NCI-H2029 treated with DMSO at 0.1 percent for 48 hours (cell line): ENCODE measurements at regions not wholly inside any gene's neighbourhood (a gene's known extent, or its start where the extent isn't known, plus 50 kb on each side); places are given as distances from the start of the nearest gene placed in this dataset.
"Not testable (repeated sequence)": the region's sequence is repeated elsewhere in the genome, so short reads cannot be mapped to it uniquely, and the experiment has no call there.

ENCODE experiments used
- DNase-seq: peaks from one replicate; lab custom pipeline; 2025; lab: John Stamatoyannopoulos, UW

DNA sequence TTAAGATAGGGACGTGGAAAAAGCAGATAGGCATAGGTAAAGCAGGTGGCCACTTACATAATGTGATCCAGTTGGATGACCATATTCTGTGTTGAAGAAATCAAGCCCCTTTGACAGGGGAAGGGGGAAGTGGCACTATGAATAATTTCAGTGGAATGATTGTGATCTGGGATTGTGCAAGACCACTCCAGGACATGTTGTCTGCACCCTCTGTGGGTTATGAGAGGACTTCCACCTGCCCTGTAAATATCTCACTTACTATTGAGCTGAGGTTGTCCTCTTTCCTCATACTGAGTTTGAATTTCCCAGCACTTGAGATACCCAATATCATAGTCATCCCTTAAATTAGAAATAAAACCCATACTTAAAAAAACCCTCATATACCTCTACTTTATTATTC, 220.7 kb downstream of the IRS1 start:
- no peak for DNase-seq

DNA sequence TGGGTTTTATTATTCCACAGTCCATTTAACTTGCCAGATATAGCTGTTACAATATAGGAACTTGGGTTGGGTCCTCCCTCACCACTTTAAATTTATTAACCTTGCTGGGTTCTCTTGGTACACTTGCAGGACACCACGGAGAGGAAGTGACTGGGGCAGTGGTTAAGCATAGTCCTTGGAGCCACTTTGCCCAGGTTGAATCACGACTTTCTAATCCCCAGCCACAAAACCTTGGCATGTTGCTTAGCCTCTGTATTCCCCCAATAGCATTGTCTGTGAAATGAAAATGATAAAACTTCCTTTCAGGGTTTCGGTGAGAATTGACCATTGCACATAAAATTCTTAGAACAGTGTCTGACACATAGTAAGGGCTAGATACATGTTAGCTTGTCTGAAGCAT, 221.2 kb downstream of the IRS1 start:
- no peak for DNase-seq

DNA sequence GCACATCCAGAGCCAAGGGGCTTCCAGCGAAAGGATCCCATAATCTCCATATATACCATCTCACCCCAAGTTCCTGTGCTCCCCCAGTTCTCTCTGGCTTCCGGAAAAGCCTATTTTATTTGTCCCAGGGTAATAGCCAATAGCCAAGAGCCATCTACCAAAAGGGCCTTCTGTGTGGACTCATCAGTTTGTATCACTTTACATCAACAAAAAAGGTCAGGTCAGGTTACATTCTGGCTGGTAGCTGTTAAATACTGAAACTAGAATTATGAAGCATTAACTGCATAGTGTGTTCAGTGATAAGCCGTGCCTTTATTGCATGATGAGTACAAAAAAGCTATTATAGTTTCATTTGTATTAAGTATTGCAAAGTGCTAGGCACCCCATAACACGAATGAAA, 223.7 kb downstream of the IRS1 start:
- DNase-seq: peak; percentile 5

DNA sequence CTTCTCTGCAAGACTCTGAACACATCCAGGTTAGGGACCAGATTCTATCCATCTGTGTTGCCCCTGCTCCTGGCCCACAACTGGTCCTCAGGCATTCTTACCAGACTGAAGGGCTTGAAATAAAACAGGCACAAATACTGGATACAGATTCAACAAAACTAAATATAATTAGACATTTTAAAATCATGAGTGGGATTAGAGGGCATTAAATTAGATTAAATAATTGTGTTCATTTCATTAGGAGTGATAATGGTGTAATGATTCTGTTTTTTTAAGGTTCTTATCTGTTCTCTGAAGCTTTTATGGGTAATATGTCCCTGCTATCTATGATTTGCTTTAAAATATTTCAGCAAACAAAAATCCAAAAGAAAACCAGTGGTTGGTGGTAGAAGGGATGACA, 226.5 kb downstream of the IRS1 start:
- DNase-seq: no peak

DNA sequence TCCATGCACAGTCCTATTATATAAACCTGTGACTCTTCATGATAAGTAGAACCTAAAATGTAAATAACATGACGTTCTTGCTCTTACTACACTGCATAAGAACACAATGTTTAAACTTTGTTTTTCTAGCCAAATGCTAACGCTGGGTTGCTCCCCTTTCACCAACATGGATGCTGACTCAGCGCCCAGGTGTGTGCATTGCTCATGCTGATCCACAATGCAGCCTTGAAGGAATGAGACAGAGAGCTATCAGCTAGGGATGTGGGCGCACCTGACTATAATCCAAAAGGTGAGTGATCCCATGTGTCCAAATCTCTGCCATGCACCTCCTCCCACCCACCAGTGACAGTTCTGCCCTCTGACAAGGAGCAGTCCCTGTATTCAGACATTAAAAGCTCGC, 235.0 kb downstream of the IRS1 start:
- DNase-seq: no peak

DNA sequence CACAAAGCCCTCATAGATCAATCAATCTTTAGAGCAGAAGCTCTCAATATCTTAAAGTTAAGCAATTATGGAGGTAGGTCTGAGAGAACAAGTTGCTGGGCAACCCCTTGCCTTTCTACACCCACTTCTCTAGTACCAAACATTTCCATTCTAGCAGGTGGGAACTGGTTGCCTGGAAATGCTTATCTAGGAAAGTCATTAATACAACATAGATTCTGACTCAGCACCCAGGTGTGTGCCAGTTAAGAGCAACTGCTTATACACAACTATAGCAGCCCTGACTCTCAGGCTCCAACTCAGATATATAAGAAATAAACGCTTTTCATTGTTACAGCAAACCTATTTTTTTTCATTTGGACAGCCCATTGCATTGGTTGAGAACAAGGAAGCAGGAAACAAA, 237.7 kb downstream of the IRS1 start:
- DNase-seq: no peak

DNA sequence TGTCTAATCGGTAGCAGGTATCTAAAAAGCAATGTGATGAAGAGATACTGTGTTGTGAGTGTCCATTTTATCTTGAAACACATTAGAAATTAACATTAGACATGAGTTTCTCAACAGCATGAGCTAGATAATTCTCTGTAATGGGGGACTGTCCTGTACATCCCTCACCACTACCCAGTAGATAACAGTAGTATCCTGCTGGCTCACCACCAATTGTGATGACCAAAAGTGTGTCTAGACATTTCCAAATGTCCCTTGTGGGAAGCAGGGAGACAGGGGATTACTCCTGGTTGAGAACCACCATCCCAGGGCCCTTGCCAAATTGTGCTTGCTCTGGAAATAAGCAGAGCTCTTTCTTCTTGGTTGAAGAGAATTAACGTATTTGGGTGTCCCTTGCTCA, 239.3 kb downstream of the IRS1 start:
- no peak for DNase-seq

DNA sequence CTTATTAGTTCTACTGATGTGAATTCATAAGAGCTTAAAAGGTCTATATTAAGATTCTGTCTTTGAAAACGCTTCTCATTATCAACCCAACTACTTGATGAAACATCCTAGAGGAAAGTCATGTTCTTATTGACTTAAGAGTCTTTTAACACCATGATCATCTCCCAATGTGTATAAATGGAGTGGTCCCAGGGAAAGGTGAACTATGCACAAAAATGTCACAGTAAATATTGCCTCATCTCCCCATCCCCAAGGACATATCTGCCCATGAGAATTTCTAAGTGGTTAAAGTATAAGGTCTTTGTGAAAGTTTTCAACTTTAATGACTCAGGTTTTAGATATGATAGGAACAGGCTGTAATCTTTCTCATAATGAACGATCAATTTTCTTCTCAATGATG, 240.1 kb downstream of the IRS1 start:
- no peak for DNase-seq

DNA sequence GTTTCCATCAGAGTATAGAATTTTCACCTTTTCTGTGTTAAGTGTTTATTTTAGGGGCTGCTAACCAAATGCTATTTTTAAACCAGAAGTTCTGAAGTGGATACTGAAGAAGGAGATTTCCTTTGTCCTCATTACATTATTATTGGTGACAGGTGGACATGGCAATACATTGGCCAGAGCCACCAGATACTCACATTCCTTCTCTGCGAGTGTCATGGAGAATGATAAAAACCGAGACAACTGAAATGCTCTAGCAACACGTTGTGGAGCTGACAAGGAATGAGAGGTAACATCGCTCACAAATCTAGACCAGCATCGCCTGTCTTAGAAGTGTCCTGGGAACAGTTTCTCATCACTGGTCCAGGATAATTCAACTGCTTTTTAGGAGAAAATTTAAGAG, 241.2 kb downstream of the IRS1 start:
- DNase-seq: no peak

DNA sequence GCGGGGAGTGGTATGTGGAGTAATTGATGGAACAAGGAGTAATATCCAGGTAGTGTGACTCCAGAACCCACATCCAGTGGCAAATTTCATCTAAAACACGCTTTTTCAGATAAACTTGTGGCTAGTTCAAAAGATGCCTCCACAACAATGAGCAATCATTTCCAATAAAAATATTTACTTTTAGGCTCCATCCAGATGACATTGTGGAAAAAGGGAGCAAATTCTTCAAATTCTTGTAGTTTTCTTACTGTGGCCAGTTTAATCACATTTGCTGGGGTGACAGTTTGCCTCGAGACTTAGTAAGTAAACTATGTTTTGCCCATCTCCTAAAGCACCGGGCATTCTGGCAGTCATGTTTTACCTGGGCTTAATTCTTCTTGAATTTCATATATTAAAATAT, 243.6 kb downstream of the IRS1 start:
- DNase-seq: no peak

DNA sequence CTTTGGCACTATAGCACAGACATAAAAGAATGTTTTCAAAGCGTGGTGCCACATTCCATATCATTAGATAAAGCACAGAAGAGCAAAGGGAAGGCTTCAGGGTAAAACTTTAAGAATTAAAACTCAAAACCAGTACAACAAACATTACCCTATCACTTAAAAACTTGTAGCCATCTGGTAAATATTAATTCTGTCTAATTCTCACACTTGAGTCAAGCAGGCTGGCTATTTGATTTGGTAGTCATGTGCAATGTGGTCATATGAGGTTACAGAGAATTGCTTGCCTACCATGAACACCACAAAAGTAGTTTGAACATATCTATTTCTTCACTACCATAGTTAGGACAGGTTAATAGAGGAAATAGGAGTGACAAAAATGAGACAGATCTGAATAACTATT, 244.9 kb downstream of the IRS1 start:
- no peak for DNase-seq

DNA sequence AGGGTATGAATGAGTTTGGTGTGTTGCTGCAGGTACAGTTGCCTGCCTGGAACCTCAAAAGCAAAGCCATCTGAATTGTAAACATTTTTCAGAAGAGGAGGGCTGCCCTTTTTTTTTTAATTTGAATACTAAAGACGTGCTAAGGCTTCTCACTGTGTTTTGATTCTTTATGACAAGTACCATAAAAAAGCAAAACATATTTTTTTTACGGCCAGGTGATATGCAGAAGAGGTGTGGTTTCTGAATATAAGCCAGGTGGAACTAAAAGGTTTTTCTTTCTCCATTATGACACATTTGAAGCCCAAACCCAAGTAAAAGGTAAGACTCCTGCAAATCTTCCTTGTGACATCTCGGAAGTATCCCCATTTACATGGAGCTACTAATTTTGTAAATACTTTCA, 246.3 kb downstream of the IRS1 start:
- DNase-seq: no peak

DNA sequence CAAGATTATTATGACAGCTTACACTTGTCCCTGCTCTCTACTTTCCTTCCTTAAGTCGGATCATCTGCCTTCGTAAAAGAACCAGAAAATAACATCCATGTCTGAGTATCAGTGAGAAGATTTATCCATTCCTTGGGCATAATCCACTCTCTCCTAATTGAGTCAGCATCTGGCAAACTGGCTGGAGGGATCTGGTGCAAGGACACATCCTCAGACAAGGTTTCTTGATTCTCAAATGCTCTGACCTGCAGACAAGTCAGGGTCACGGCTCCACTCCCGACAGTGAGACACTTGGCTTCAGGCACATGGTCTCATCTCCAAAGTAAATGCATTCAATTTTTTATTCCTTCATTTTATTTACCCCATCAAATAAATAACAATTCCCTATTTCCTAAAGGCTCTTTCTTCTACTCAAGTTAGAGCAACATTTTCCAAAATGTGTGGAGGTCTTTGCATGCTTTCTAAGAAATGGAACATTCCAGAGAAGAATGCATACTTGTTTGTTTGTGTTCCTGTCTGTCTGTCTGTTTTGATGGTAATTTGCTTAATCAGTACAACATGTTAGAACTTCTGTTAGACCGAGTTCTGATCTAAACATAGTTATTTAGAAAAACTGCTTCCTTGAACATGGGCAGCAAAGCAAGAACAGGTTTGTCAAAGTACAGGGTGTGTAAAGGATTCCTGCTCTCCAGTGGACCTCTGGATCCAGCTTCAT, 246.9 kb downstream of the IRS1 start:
- no peak for DNase-seq

DNA sequence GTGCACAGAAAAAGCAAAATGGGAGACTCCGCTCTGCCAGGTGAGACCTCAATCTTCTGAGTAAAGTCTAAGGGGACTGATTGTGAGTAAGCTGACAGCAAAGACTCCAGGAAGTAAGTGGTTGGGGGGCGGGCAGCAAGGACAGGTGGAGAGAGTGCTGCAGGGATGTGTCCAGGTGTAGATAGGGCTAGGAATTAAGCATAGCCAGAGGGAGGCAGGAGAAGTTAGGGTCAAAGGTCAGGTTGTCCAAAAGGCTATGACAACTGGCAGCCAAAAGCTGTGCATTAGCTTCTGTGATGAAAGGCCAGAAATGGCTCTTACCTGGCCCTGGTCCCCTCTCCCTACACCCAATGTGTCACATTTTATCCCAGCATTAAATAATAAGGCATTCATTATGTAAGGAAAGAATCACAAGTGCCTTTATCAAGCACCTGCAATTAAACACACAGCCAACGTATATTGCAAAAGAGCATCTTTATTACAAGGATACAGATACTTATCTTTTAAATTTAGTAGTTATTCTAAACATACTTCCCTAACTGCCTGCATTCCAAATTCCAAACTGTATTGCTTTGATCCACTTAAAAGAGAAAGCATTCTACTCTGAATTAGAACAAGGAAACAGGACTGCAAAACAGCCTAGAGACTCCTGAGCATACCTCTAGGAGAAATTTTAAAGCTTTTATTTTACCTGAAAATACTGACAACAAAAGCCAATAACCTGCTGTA, 247.9 kb downstream of the IRS1 start:
- DNase-seq: no peak

DNA sequence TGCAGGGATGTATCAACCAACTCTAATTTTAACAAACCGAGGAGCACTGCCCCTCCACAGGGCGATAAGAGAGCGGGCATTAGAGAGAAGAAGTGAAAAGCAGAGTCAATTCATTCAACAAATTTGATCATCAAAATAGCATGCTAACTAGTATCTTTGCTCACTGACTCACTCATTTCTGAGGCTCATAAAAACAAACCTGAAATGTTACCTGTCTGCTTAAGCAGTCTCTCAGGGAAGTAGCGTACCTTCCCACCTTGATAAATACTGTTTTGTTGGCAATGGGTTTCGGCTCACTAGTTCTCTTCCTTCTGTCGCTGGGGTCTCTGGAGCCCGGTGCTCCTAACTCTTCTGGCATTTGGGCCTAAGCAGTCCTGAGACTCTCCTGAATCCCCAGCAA, 248.8 kb downstream of the IRS1 start:
- DNase-seq: no peak

DNA sequence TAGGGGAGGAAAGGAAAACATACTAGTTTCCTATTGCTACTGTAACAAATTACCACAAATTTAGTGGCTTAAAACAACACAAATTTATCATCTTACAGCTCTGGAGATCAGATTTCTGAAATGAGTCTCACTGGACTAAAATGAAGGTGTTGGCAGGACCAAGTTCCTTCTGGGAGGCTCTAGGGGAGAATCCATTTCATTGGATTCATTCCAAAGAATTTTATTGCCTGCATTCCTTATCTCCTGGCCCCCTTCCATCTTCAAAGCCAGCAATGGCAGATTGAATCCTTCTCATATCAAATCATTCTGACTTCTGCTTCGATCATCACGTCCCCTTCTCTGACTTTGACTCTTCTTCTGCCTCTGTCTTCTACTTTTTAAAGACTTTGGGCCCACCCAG, 250.9 kb downstream of the IRS1 start:
- DNase-seq: no peak

DNA sequence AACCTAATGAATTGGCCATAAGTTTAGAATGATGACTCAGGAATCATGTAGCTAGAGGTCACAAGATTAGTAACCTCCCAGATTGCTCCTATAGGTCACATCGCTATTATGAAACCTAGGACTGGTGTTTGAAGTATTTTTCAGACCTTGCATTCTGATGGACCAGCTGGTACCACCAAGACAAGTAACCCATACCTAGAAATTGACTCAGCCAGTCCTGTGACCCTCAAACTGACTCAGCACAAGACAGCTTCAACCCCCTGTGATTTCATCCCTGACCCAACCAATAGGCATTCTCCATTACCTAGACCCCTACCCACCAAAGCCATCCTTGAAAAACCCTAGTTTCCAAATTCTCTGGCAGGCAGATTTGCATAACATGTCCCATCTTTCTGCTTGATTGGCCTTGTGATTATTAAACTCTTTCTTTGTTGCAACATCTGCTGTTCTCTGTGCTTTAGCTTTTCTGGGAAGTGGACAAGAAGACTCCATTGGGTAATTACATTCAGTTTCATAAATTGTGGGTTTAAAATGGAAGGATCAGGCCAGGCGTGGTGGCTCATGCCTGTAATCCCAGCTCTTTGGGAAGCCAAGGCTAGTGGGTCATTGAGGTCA, 254.9 kb downstream of the IRS1 start:
- DNase-seq: no peak

DNA sequence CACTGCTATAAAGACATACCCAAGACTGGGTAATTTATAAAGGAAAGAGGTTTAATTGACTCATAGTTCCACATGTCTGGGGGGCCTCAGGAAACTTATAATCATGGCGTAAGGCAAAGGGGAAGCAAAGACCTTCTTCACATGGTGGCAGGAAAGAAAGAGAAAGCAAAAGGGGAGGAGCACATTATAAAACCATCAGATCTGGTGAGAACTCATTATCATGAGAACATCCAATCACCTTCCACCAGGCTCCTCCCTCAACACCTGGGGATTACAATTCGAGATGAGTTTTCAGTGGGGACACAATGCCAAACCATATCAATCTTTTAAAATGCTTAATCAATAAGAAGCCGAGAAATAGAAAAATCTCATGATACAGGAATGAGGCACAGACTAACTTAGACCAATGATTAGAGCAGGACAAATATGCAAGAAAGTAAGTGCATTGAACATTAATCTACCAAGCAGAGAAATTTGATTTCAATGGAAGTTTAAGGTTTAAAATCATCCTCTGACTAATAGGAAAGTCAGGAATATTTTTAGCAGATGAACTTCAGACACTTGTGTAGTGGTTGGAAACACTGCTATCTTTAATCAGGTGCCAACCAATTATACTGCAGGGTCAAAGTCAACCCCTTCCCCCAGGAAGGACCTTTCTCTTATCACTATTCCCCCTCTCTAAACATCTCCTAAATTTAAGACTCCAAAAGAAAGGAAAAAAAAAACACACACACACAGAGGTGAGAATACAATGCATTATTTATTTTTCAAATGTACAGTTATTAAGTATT, 259.2 kb downstream of the IRS1 start:
- DNase-seq: no peak

DNA sequence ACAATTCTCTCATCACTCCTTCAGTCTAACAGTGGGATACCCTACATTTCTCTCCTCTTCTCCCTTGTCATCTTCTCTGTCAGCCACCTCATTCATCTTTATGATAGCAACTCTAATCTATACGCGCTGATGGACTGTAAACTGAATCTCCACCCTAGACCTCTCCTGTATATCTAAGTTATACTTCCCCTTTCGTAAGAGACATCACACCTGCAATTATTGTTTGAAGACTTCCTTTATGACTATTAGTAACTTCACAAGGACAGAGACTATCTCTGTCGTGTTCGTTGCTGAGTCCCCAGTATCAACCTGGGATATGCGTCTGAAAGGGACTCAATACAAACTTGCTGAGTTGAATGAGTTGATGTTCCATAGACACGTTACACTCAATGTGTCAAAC, 263.2 kb downstream of the IRS1 start:
- DNase-seq: no peak

DNA sequence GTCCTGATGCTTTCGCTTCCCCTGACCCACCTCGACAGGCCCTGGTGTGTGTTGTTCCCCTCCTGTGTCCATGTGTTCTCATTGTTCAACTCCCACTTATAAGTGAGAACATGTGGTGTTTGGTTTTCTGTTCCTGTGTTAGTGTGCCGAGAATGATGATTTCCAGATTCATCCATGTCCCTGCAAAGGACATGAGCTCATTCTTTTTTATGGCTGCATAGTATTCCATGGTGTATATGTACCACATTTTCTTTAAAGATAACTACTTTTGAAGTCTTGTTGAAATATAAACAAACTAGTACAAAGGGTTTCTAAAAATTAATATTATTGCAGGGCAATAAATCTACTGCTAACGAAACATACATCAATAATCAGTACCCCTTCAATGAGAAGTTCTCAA, 266.6 kb downstream of the IRS1 start:
- not testable (repeated sequence) for DNase-seq

DNA sequence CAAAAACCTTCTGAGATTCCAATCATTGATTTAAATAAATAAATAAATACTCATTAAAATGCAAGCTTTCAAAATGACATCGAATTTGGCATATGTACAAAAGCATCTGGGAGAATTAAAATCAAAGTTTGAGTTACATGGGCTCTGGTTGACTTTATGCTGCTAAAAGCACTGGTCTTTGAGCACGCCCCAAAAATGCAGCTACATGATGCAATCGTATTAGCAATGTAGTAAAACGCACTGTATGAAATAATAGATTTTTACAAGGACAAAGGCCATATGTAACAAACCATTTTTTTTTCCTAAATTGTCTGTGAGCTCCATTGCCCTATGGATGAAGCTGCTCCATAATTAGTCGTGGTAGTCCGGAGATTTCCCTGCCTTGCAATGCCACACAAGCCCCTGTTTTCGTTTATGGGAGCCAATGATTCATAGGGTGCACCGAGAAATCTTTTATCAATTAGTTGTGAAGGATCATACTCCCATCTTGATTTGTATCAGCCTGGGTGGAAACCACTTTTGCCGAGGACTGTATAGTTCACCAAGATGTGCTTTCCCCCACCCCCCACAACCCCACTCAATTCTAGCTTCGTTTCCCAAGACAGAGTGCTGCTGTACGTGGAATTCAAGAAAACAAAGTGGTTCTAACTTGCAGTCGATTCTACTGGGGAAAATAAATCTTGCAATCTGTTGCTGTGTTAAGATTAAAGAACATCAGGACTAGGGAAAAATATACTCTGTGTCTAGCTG, 268.4 kb downstream of the IRS1 start:
- DNase-seq: no peak

DNA sequence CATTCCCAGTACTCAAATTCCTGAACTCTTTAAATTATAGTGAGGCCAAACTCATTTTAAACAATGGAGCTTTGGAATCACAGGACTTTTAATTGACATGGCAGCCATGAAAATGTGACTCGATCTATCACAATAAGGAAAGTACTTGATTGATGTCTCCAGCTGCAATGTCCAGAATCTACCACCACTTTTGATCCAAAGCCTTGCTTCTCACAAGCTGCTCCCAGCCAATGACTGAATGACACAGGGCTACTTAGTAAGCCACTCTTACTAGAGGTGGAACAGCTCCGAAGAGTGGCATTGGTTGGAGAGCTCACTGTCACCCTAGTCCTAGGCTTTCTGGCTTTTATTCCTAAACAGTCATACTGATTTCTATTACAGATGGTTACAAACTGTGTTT, 270.1 kb downstream of the IRS1 start:
- DNase-seq: no peak
